Upper lobe of right lung (tissue), 1 donor: ENCODE measurements at regions not wholly inside any gene's neighbourhood (a gene's known extent, or its start where the extent isn't known, plus 50 kb on each side); places are given as distances from the start of the nearest gene placed in this dataset.

Source experiments
- ATAC-seq: fragments of 200-7000 bp; cut with Tn5 transposase; one replicate; pipeline ENCODE4 v1.9.1; 2020; ENCODE audit warnings: mild to moderate bottlenecking, moderate library complexity
- DNase-seq: peaks from one replicate; pipeline ENCODE4 v3.0.0-alpha.2; 2020
- H3K27ac ChIP-seq: fragments of 200-600 bp; one replicate; pipeline ENCODE4 v1.8.0; 2022
- H3K27me3 ChIP-seq: fragments of 200-600 bp; one replicate; pipeline ENCODE4 v1.8.0; 2022; ENCODE audit warnings: mild to moderate bottlenecking
- H3K36me3 ChIP-seq: fragments of 200-600 bp; one replicate; pipeline ENCODE4 v1.8.0; 2022
- H3K4me1 ChIP-seq: fragments of 200-600 bp; one replicate; pipeline ENCODE4 v1.8.0; 2022
- H3K4me3 ChIP-seq: fragments of 200-600 bp; one replicate; pipeline ENCODE4 v1.8.0; 2022; ENCODE audit warnings: mild to moderate bottlenecking
- H3K9me3 ChIP-seq: fragments of 200-600 bp; one replicate; pipeline ENCODE4 v1.8.0; 2022
- CTCF ChIP-seq: fragments of 200-600 bp; IDR thresholded peaks from one replicate; pipeline ENCODE4 v1.8.0; 2022; ENCODE audit warnings: antibody characterized with exemption
- intact Hi-C: fragments of 100-400 bp; cut with DNase I; formaldehyde crosslinking; loops from one replicate; pipeline ENCODE4 v1.11.0; 2022
- donor health status: DM: no; HTN: yes; CAD: no; lungs with severe emphysema.

DNA sequence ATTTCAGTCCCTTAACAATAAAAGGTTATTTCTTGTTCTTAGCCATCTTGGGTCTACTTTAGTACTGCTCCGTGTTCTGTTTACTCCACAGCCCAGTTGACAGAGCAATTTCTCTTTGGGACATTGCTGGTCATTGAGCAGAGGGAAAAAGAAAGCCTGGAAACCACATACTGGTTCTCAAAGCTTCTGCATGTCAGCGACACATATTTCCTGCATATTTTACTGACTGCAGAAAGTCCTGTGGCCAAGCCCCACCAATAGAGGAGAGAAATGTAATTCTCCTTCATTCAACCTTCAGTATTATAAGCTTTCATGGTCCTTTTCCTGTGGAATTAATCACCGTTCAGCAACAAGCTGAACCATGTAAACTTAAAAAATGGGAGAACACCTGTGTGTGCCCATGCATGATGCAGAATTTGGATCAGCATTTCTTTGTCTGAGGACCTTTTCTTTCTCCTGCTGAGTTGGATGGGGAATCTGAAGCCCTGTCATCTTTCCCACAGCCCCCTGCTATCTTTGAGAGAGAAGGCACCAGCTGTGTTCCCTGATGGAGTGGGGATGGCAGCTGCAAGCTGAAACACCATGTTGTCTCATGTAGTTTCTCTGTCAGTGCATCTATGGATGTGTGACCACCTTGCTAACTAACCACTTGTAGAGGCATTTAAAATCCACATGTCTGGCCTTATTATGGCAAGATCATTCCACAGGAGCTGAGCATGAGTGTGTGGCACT lies 431.6 kb downstream of the MEIS1 start:
- peaks cover 10% of the 10 kb centered on the region for H3K4me1 ChIP-seq
- intact Hi-C loops = no loop called here
- H3K27me3 ChIP-seq = no peaks in the 10 kb centered on the region
- TF ChIP-seq CTCF = no peak
- H3K9me3 ChIP-seq = no peaks in the 10 kb centered on the region
- DNase-seq = no peak
- no peaks in the 10 kb centered on the region for H3K36me3 ChIP-seq
- H3K4me3 ChIP-seq = no peak overlapping the region
- no peak for ATAC-seq
- peak overlapping the region; percentile 31 for H3K27ac ChIP-seq

DNA sequence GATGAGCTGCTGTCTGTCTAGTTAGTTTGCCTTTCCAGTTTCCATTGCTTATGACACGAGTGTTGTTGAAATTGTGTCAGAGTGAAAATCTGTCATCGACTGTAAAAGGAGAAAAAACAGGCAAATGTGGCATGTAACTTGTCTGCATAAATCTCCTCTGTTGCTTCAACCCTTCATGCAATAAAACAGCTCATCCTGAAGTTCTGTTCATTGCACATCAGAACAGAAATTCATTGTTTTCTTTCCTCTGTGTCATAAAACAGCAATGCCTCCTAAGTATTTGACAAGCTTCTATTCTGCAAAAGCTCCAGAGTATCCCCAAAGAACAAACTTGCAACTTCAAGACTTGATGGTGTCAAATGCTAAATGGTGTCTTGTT lies 432.1 kb downstream of the MEIS1 start:
- Histone ChIP-seq H3K4me3 (no peak overlapping the region), H3K36me3 (no peaks in the 10 kb centered on the region), H3K4me1 (peaks cover 10% of the 10 kb centered on the region), H3K9me3 (no peaks in the 10 kb centered on the region), H3K27me3 (no peaks in the 10 kb centered on the region), H3K27ac (no peak overlapping the region)
- ATAC-seq (no peak), DNase-seq (no peak)
- intact Hi-C loops = no loop called here
- TF ChIP-seq CTCF = no peak

DNA sequence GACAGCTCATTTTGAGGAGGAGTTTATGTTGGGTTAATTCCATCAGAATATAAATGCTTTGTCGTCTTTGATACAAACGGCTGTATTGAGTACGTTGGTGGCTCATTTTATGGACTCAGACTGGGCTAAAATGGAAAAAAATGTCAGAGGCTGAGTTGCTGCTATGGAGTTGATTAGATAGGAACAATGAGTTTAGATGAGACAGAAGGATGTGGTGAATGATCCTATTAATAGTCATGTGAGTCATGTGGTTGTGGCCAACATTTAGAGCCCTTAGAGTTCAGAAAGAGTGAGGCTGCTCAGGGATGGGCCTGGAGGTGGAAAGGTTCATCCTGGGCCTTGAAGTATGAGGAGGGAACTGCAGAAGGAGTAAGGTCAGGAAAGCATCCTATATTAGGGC lies 434.2 kb downstream of the MEIS1 start:
- ATAC-seq (no peak), DNase-seq (no peak)
- Histone ChIP-seq H3K4me1 (peaks cover 13% of the 10 kb centered on the region), H3K9me3 (no peaks in the 10 kb centered on the region), H3K27ac (no peak overlapping the region), H3K36me3 (no peaks in the 10 kb centered on the region), H3K4me3 (no peak overlapping the region), H3K27me3 (no peaks in the 10 kb centered on the region)
- TF ChIP-seq CTCF = no peak
- intact Hi-C loops = no loop called here

DNA sequence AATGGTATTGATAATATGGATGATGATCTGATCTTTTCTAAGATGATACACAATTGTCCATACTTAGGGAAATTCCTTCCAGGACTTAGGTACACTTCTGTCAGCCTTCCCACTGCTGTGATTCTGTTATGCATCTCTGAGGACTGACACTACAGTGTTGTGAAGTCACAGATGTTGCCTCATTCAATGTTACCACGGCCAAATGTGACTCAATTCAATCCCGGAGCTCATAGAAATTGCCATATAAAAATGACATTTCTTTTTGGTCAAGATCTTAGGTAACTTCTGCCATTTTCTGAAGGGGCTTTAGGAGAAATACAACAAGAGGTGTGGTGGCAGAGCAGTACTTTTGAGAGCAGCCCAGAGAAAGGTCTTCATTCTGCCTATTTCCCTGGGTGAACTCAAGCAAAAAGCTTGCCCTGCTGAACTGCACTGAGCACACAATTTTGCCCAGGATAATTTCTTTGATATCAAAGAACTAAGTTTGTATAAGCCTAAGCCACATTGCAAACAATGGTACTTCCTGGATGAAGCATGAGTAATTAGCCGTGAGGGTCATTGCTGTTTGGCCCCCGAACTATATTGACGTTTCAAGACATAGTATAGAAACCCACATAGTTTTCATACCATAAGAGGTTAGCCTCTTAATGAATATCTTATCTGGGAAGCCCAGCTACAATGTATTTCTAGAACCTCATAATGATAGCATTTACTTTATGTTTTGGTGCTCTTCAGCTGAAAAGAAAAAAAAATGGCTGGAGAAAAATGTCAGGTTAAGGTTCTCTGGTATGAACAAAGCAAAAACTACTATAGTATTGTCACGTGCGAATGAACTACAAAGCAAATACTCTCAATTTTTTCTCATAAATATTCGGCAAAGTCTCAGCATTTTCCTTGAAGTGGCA lies 437.4 kb downstream of the MEIS1 start:
- intact Hi-C loops = no loop called here

More for the DNA sequence above, 437.4 kb downstream of the MEIS1 start:
- H3K36me3 ChIP-seq = no peaks in the 10 kb centered on the region
- no peak for ATAC-seq
- peaks cover 3% of the 10 kb centered on the region for H3K4me1 ChIP-seq
- no peak for TF ChIP-seq CTCF
- H3K9me3 ChIP-seq = no peaks in the 10 kb centered on the region
- no peak overlapping the region for H3K27ac ChIP-seq
- H3K27me3 ChIP-seq = no peaks in the 10 kb centered on the region
- DNase-seq = no peak
- H3K4me3 ChIP-seq = no peak overlapping the region
